ENCODE measurements at regions not wholly inside any gene's neighbourhood (a gene's known extent, or its start where the extent isn't known, plus 50 kb on each side); places are given as distances from the start of the nearest gene placed in this dataset.

- TF ChIP-seq CEBPB (IDR thresholded peaks at IDR 0.05) (no peak), ZBTB7A (IDR thresholded peaks at IDR 0.05; ENCODE audit: low read depth) (no peak), REST (IDR thresholded peaks at IDR 0.05; ENCODE audit: low read depth) (no peak), MAX (IDR thresholded peaks at IDR 0.05) (no peak), YY1 (IDR thresholded peaks at IDR 0.05; ENCODE audit: low read depth) (no peak), TEAD4 (IDR thresholded peaks at IDR 0.05) (no peak), EP300 (IDR thresholded peaks at IDR 0.05; ENCODE audit: borderline replicate concordance) (no peak)
Observed at GRCh38 chr2:7721413-7721995, 804.3 kb downstream of the RNF144A start.
